HCEC 1CT (cell line): ENCODE measurements at regions not wholly inside any gene's neighbourhood (a gene's known extent, or its start where the extent isn't known, plus 50 kb on each side); places are given as distances from the start of the nearest gene placed in this dataset.

Source experiments
- DNase-seq: peaks from one replicate; pipeline ENCODE4 v3.0.0-alpha.2; 2017

GRCh38 chr16:51953286-51953985 is 593.5 kb downstream of the TOX3 start:
- DNase-seq, result no peak

- peak; percentile 16 for DNase-seq
Measured at GRCh38 chr16:51952500-51952899, 594.4 kb downstream of the TOX3 start.

DNA sequence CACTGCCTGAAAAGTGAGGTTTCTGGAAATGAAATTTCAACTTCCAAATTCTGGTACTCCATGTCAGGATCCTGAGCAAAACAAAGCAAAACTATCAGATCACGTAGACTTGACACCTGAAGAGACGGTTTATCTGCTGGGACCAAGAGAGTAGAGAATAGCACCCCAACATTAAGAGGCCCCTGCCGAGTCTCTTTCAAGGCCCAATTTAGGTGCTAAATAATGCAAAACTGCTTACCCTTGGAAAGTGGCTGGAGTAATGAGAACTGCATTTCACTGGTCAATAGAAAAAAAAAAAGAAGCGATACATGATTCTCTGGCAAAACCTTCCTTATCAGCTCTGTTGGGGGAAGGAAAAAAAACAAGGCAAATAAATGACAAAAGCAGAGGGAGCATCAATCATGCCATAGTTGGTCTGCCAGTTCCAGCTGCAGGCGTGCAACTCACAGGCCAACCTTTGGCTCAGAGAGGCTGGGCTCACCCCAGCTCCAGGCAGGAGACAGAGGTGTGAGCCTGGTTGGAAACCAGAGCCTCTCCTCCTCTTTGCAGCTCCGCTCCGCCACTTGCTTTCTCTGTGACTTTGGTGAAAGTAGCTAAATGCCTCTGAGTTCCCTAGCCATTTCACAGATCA is 595.2 kb downstream of the TOX3 start:
- DNase-seq, result no peak

GRCh38 chr16:51950118-51950780 is 596.7 kb downstream of the TOX3 start:
- DNase-seq, result no peak

- DNase-seq, result no peak
Measured at GRCh38 chr16:51949282-51949681, 597.7 kb downstream of the TOX3 start.

- no peak for DNase-seq
Measured at GRCh38 chr16:51941412-51941811, 605.5 kb downstream of the TOX3 start.

DNA sequence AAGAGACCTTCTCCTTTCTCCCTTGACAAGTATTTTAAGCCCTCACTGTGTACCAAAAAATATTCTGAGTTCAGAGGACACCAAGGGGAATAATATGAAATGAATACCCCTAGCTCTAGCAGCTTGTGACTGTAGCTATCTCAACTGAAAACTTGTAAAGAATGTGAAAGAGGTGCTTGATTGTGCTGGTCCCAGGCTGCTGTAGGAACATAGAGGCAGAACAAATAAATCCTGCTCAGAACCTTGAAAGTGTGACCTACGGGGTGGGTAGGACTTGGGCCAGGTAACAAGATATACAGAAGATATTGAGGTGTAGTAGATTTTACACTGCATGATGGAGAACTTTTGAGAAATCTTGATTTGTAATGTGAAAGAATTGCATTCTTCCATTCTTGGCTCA is 606.8 kb downstream of the TOX3 start:
- DNase-seq, result no peak

DNA sequence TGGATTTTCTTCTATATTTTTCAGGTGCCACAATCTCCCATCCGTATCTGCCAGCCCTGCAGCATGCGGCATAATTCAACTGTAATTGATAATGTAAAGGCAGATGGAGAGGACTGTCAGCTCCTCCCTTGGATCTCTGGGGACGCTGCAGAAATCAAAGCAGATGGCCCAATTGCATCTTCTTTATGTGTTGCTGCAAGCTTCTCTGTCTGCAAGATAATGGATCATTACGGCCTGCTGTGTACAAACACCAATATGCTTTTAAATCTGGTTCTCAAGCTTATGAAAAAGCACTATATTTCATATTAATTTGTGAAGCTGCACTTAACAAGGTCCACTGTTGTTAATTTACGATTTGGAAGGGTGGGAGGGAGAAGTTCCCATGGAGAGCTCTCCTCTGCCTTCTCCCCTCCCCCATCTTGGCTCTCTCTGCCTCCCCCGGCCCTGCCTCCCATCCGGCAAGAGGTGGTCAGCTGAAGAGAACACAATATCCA is 607.5 kb downstream of the TOX3 start:
- no peak for DNase-seq

DNA sequence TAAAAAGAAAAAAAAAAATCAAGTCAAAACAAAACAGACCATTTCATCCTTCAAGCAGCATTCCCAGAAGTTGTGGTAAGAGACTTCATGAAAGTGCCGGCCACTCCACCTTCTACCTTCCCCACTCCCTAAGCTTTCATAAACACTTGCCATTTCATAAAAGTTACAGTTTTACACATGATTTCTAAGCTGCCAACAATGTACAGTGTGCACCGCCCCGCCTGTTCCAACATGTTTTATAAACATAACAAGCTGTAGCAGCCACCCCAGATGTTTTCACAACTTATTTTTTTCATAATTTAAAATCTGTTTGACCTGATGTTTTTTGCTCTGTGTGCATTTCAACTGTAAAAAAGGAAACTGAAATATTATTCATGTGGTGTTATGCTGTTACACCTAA is 608.1 kb downstream of the TOX3 start:
- no peak for DNase-seq

- DNase-seq, result no peak
Measured at GRCh38 chr16:51937771-51938170, 609.2 kb downstream of the TOX3 start.

GRCh38 chr16:51936846-51937245 is 610.1 kb downstream of the TOX3 start:
- no peak for DNase-seq

DNA sequence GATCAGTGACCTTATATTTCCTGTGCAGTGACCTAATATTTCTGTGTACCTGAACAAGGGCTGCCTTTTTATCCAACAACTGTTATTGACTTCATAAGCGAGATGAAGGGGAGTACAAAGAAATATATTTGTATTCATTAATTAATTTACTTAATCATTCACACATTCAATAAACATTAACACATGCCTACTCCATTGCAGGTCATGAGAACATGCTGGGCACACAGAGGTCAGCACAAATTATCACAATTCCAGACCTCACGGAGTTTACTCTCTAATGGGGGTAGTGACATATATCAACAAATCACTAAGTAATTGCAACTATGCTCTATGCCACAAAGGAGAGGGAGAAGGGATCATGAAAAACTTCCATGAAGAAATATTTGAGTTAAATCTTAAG is 614.6 kb downstream of the TOX3 start:
- no peak for DNase-seq

GRCh38 chr16:51931653-51932052 is 615.3 kb downstream of the TOX3 start:
- DNase-seq, result no peak

- no peak for DNase-seq
Measured at GRCh38 chr16:51924744-51925143, 622.2 kb downstream of the TOX3 start.

DNA sequence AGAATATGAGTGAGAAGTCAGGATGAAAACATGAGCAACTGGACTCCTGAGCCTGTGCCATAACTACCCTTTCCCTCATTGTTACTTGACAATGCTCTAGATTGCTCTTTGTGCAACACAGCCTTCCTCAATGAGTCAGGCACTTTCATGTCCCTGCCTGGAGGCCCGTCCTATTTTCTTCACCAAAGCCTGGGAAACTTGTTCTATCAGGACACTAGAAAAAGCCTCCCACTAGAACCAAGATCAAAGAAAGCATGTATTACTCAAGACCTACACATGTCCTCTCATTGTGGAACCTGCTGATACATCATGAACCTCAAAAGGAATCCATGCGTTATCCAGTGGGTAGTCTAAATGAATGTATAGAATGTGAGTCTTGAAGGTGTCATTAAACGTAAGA is 624.5 kb downstream of the TOX3 start:
- DNase-seq, result no peak

DNA sequence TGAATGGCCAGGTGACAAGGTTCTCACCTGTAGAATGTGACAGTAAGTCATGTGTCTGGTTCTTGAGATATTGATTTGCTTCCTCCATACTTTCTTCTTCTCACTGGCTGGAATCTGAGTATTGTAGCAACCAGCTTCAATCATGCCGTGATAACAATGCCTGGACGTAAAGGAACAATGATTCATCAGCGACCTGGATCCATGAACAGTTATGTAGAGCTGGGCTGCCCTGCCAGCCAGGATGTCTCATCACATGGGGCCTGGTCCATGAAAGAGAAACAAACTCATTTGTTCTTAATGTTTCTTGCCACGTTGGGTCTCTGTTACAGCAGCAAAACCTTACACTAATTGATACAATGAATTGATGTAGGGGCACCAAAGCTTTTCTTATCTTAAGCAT is 627.2 kb downstream of the TOX3 start:
- DNase-seq, result no peak

DNA sequence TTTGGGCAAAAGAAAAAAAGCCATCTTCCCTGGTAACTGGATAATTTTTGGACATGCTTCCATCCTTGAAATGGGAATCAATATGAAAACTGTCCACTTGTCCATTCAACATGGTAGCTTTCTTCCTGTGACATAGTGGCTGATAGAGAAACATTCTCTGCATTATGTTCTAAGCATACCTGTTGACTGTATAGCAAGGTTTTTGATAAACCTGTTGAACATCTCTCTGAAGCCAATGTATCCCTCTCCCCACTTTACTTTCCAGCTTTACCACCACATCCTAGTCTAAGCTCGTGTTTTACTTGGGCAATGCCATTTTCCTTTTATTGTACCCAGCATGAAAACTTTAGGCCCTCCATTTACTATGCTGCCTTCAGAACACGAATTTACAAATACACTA is 630.1 kb downstream of the TOX3 start:
- no peak for DNase-seq

DNA sequence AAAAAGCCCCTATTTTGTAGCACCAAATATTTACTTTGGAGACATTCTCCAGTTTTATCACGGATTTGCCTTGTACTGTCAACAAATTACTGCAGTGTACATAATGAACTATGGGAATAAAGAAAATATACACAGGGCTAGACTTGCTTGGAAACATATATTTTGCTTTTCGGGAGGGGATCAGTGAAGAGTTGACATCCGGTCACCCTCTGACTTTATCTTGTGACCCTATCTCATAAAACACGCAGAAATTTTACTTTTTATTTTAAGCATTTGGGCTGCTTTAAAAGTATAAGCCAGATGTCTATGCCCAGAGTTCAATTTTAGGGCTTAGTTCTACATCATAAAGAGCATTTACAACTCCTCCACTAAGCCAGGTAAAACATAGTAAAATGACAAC is 630.7 kb downstream of the TOX3 start:
- DNase-seq, result no peak

GRCh38 chr16:51907680-51908079 is 639.3 kb downstream of the TOX3 start:
- no peak for DNase-seq

DNA sequence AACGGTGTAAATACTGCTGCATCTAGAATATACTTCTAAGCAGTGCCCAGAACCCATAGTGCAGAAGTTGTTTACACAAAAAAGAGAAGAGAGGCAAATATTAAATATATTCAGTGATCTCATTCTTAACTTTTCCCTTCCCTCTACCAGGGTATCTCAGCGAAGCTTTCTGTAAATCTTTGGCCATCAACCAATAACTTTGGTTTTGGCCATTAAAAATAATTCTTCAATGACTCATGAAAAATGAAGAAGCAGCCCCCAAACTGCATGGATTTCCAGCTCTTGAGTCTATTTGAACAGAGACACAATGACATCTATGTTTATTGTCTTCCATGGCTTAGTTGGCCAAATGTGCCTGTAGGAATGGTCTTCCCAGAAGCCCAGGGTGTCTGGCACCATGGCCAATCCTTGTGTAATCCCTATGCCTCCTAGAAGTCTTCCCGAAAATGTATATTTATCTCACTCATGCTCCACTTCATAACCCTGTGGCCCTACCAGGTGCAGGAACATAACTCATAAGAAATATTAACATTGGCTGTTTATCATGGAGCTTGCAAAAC is 646.6 kb downstream of the TOX3 start:
- DNase-seq, result peak; percentile 29

DNA sequence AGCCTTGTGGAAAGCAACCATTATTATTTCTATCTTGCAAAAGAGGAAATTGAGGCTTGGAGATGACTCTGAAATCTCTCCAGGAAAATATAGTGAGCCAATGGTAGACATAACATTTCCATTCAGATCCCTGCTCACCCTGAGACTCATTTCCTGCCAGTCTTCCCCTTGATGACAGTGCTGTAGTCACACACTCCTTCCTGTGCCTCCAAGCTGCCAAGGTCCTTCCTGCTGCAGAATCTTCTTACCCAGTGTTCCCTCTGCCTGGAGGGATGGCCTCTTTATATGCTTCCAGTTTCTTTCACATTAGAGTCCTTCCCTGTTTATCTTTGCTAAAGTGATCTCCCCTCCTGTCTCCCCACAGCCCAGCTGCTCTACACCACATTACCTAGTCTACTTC is 648.1 kb downstream of the TOX3 start:
- peak; percentile 63 for DNase-seq

- no peak for DNase-seq
Measured at GRCh38 chr16:51896013-51896412, 650.9 kb downstream of the TOX3 start.

- no peak for DNase-seq
Measured at GRCh38 chr16:51892293-51893007, 654.5 kb downstream of the TOX3 start.
